ENCODE measurements at regions not wholly inside any gene's neighbourhood (a gene's known extent, or its start where the extent isn't known, plus 50 kb on each side); places are given as distances from the start of the nearest gene placed in this dataset.

DNA sequence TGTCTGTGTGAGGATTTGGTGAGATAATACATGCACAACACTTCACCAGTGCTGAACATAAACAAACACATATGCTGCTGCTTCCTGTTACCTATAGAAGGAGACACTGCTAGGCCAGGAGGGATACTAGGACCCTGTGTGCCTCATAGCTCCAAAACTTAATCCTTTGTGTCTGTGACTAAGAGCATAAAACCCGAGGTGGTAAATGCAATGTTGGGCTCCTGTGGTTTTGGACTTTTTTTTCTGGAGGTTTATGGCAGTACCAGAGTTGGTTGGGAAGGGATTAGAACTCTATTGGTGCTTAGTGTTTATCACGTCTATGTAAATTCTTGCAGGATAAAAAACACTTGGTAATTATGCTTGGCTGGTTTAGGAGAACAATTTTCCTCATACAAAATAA lies 122.9 kb downstream of the NUF2 start:
- Histone ChIP-seq H3K4me1 (ENCODE audit: insufficient read depth, low read length) (no peaks in the 10 kb centered on the region), H3K27me3 (ENCODE audit: control insufficient read depth in 1 of 2, insufficient read depth in 2 of 2, low read length in 2 of 2) (no peaks in the 10 kb centered on the region), H3K27ac (ENCODE audit: low read depth in 1 of 2, low read length in 2 of 2) (no peak overlapping the region), H3K4me3 (ENCODE audit: low read length) (no peak overlapping the region), H3K9me3 (ENCODE audit: control insufficient read depth in 1 of 2, insufficient read depth in 1 of 2, low read length in 2 of 2) (peaks cover 0 to 7% of the 10 kb centered on the region in 2 experiments), H3K36me3 (ENCODE audit: insufficient read depth, low read length) (no peaks in the 10 kb centered on the region)
- Mint-ChIP-seq H3K4me1 (ENCODE audit: low read depth) (no peaks in the 10 kb centered on the region), H3K36me3 (ENCODE audit: low read depth) (no peaks in the 10 kb centered on the region), H3K27ac (no peak overlapping the region), H3K27me3 (peaks cover 9% of the 10 kb centered on the region), H3K4me3 (no peak overlapping the region), H3K9me3 (no peaks in the 10 kb centered on the region)
- no peak for TF ChIP-seq CTCF (IDR thresholded peaks at IDR 0.05)
- no peak for ATAC-seq (ENCODE audit: poor library complexity)
- no peak for DNase-seq
- ChIA-PET CTCF (no interaction called here), POLR2A (no interaction called here)
- intact Hi-C loops (cut with DNase I, micrococcal nuclease), result no loop called here

DNA sequence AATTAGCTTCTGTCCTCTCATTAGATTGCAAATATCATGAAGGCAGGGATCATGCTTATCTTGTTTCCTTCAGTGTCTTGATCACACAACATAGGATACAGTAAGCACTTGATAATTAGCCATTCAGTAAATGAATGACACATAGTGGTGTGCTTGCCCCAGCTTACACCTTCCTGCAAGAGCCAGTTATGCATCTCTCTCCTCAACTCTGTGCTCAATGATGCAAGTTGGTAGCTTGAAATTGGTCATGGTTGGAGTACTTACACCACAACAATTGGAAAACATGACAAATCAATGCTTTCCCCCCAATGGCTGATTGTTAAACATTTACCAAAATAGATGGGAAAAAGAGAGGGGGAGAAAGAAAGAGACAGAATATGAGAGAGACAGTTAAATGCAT lies 129.2 kb downstream of the NUF2 start:
- H3K4me1 Mint-ChIP-seq (ENCODE audit: low read depth), result no peaks in the 10 kb centered on the region
- H3K36me3 ChIP-seq (ENCODE audit: insufficient read depth, low read length), result no peaks in the 10 kb centered on the region
- no peaks in the 10 kb centered on the region for H3K36me3 Mint-ChIP-seq (ENCODE audit: low read depth)
- no peaks in the 10 kb centered on the region for H3K27me3 Mint-ChIP-seq
- ChIA-PET POLR2A (no interaction called here), CTCF (interaction anchor here (1.1 kb wide), 1 partner anchor 10 kb away, joined by 3 read pairs; no protein-coding TSS in a partner anchor)
- no peak overlapping the region for H3K4me3 ChIP-seq (ENCODE audit: low read length)
- H3K27me3 ChIP-seq (ENCODE audit: control insufficient read depth in 1 of 2, insufficient read depth in 2 of 2, low read length in 2 of 2), result no peaks in the 10 kb centered on the region
- H3K27ac Mint-ChIP-seq, result no peak overlapping the region
- ATAC-seq (ENCODE audit: poor library complexity) (no peak), DNase-seq (no peak)
- no peak overlapping the region for H3K4me3 Mint-ChIP-seq
- H3K9me3 Mint-ChIP-seq, result peaks cover 3% of the 10 kb centered on the region
- no peak overlapping the region for H3K27ac ChIP-seq (ENCODE audit: low read depth in 1 of 2, low read length in 2 of 2)
- H3K9me3 ChIP-seq (ENCODE audit: control insufficient read depth in 1 of 2, insufficient read depth in 1 of 2, low read length in 2 of 2), result peaks cover 0 to 7% of the 10 kb centered on the region in 2 experiments
- no peak for TF ChIP-seq CTCF (IDR thresholded peaks at IDR 0.05)
- intact Hi-C loops (cut with DNase I, micrococcal nuclease), result no loop called here
- H3K4me1 ChIP-seq (ENCODE audit: insufficient read depth, low read length), result no peaks in the 10 kb centered on the region

- H3K27me3 ChIP-seq (ENCODE audit: control insufficient read depth in 1 of 2, insufficient read depth in 2 of 2, low read length in 2 of 2), result no peaks in the 10 kb centered on the region
- no peak for ATAC-seq (ENCODE audit: poor library complexity)
- no peak overlapping the region for H3K4me3 Mint-ChIP-seq
- intact Hi-C loops (cut with DNase I, micrococcal nuclease), result no loop called here
- no peaks in the 10 kb centered on the region for H3K9me3 Mint-ChIP-seq
- no peak overlapping the region for H3K4me3 ChIP-seq (ENCODE audit: low read length)
- H3K27me3 Mint-ChIP-seq, result no peaks in the 10 kb centered on the region
- no peaks in the 10 kb centered on the region for H3K36me3 ChIP-seq (ENCODE audit: insufficient read depth, low read length)
- H3K4me1 ChIP-seq (ENCODE audit: insufficient read depth, low read length), result no peaks in the 10 kb centered on the region
- POLR2A ChIA-PET, result no interaction called here
- TF ChIP-seq CTCF (IDR thresholded peaks at IDR 0.05), result no peak
- H3K36me3 Mint-ChIP-seq (ENCODE audit: low read depth), result no peaks in the 10 kb centered on the region
- H3K4me1 Mint-ChIP-seq (ENCODE audit: low read depth), result no peaks in the 10 kb centered on the region
- no peak overlapping the region for H3K27ac Mint-ChIP-seq
- CTCF ChIA-PET, result no interaction called here
- DNase-seq, result no peak
- no peak overlapping the region for H3K27ac ChIP-seq (ENCODE audit: low read depth in 1 of 2, low read length in 2 of 2)
- no peaks in the 10 kb centered on the region for H3K9me3 ChIP-seq (ENCODE audit: control insufficient read depth in 1 of 2, insufficient read depth in 1 of 2, low read length in 2 of 2)
Measured at GRCh38 chr1:163459539-163459938, 137.8 kb downstream of the NUF2 start.
